GM06990 (cell line): ENCODE measurements at regions not wholly inside any gene's neighbourhood (a gene's known extent, or its start where the extent isn't known, plus 50 kb on each side); places are given as distances from the start of the nearest gene placed in this dataset.

Source experiments
- DNase-seq: peaks from one replicate; pipeline ENCODE4 v3.0.0-alpha.2; 2011; ENCODE audit not compliant: insufficient read length; ENCODE audit errors: extremely low read depth
- H3K27me3 ChIP-seq: replicated peaks from 2 replicates; pipeline ENCODE4 v1.6.0; 2011; ENCODE audit warnings: low read length; ENCODE audit not compliant: control insufficient read depth, insufficient read depth
- H3K36me3 ChIP-seq: 2 replicates; pipeline ENCODE4 v1.5.1; 2011; ENCODE audit warnings: low read length; ENCODE audit not compliant: control insufficient read depth, insufficient read depth
- H3K4me3 ChIP-seq: replicated peaks from 2 replicates; pipeline ENCODE4 v1.5.1; 2011; ENCODE audit warnings: low read depth, mild to moderate bottlenecking, control low read depth, low read length
- CTCF ChIP-seq: IDR thresholded peaks from 2 replicates; pipeline ENCODE4 v1.5.1; 2011; ENCODE audit warnings: low read length, control low read depth, mild to moderate bottlenecking, inconsistent platforms; ENCODE audit not compliant: insufficient read depth, poor library complexity, severe bottlenecking

- Histone ChIP-seq H3K36me3 (no peaks in the 10 kb centered on the region), H3K4me3 (no peak overlapping the region), H3K27me3 (no peaks in the 10 kb centered on the region)
- no peak for TF ChIP-seq CTCF
- no peak for DNase-seq
Measured at GRCh38 chr5:57817924-57818323, 335.3 kb upstream of the ACTBL2 start.

- Histone ChIP-seq H3K36me3 (no peaks in the 10 kb centered on the region), H3K4me3 (no peak overlapping the region), H3K27me3 (no peaks in the 10 kb centered on the region)
- no peak for DNase-seq
- TF ChIP-seq CTCF, result no peak
Measured at GRCh38 chr5:57817001-57817453, 334.4 kb upstream of the ACTBL2 start.

- no peak for TF ChIP-seq CTCF
- DNase-seq, result no peak
- Histone ChIP-seq H3K36me3 (no peaks in the 10 kb centered on the region), H3K4me3 (no peak overlapping the region), H3K27me3 (no peaks in the 10 kb centered on the region)
Measured at GRCh38 chr5:57816108-57816507, 333.5 kb upstream of the ACTBL2 start.

- Histone ChIP-seq H3K36me3 (no peaks in the 10 kb centered on the region), H3K27me3 (no peaks in the 10 kb centered on the region), H3K4me3 (no peak overlapping the region)
- no peak for TF ChIP-seq CTCF
- no peak for DNase-seq
Measured at GRCh38 chr5:57805732-57806131, 323.1 kb upstream of the ACTBL2 start.

- no peak overlapping the region for H3K4me3 ChIP-seq
- no peak for TF ChIP-seq CTCF
- DNase-seq, result no peak
- no peaks in the 10 kb centered on the region for H3K36me3 ChIP-seq
- H3K27me3 ChIP-seq, result no peaks in the 10 kb centered on the region
Measured at GRCh38 chr5:57805170-57805569, 322.6 kb upstream of the ACTBL2 start.

GRCh38 chr5:57804505-57804904 is 321.9 kb upstream of the ACTBL2 start:
- TF ChIP-seq CTCF, result no peak
- no peak for DNase-seq
- H3K4me3 ChIP-seq, result no peak overlapping the region
- no peaks in the 10 kb centered on the region for H3K36me3 ChIP-seq
- H3K27me3 ChIP-seq, result no peaks in the 10 kb centered on the region
